ENCODE measurements at regions not wholly inside any gene's neighbourhood (a gene's known extent, or its start where the extent isn't known, plus 50 kb on each side); places are given as distances from the start of the nearest gene placed in this dataset.
"Not testable (repeated sequence)": the region's sequence is repeated elsewhere in the genome, so short reads cannot be mapped to it uniquely, and the experiment has no call there.

DNA sequence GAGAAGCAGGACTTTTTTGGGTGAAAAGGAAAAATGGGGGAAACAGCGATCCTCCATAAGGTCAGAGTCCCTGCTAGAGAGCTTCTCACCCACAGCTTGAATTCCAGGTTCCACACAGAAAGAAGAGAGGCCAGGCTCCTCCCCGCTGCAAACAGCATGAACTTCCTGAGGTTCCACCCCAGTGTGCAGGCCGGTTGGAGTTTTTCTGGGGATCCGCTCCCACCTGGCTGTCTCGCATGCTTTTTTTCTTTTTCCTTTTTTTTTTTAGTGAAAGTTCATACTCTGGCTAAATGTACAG, 595.1 kb upstream of the ZP4 start:
- FAIRE-seq (no peak), DNase-seq (ENCODE audit: insufficient read length, low spot score) (no peak)

DNA sequence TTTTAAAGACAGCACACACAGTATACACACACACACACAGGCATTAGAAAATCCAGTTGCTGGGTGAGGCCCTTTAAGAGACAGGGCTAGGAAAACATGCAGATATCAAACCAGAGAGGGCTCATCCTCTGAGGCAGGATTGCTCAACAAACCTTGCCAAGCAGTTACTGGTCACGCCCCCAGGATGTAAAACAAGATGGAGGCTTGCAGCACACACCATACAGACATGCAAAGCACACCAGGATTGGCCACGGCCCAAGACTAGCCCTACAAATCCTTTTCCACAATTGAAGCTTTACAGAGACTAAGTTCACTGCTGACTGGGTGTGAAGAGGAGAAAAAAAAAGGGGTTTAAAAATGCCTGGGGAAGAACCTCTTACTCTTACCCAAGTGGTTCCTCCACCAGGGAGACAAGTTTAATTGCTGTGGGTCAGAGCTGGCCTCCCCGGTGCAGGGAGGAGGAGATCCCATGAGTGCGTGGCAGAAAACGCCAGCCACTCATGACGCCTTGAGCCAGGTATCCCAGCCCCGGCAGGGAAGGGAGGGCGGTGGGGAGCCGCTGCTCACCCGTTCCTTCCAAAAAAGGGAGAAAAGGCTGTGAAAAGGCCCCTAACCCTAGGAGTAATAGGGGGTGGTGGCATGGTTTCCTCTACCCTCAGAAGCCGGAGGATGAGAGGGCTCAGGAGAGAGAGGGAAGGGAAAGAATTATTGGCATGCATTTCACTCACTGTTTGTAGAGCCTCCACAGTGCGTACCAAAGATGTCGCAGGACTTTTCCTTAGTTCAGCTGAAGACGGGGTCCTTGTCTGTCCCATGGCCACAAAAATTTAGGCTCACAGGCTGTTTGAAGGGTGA, 594.6 kb upstream of the ZP4 start:
- FAIRE-seq = no peak
- no peak for DNase-seq (ENCODE audit: insufficient read length, low spot score)

DNA sequence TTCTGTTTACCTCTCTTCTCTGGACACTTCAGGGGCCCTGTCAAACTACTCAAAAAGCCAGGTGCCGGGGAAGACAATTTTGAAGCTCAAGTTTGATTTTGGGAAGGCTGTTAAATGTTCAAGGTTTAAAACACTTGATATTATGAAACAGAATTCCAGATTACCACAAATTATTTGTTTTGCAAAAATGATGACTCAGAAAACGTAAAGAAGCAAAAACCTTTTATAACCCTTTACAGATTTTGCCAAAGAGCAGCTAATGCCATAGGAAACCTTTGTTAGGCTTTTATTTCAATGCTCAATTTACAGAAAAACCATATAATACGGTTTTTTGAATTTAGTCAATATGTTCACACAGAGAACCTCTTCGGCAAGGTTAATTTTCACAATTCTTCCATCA, 593.4 kb upstream of the ZP4 start:
- no peak for FAIRE-seq

GRCh38 chr1:238476841-238477240, 586.1 kb upstream of the ZP4 start:
- DNase-seq (ENCODE audit: insufficient read length, low spot score) (no peak), FAIRE-seq (no peak)

More for the DNA sequence above, 593.4 kb upstream of the ZP4 start:
- DNase-seq (ENCODE audit: insufficient read length, low spot score) = no peak

DNA sequence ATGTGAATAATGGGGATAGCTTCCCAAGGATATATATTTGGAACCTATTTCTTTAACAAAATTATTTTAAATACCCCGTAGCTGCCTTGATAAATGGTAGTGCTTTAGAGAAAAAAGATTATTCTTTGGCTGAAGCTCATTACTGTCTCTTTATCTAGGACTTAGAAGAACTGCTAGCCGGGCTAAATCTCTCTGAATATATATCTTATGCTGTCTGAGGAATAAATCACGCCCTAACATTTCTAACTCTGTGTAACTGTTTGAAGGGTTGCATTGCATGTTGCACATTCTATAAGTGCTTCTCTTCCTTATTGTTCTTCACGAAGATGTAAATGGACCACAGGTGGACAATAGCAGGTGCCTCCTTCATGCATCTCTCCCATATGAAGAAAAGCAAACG, 585.0 kb upstream of the ZP4 start:
- no peak for FAIRE-seq
- DNase-seq (ENCODE audit: insufficient read length, low spot score) = no peak

DNA sequence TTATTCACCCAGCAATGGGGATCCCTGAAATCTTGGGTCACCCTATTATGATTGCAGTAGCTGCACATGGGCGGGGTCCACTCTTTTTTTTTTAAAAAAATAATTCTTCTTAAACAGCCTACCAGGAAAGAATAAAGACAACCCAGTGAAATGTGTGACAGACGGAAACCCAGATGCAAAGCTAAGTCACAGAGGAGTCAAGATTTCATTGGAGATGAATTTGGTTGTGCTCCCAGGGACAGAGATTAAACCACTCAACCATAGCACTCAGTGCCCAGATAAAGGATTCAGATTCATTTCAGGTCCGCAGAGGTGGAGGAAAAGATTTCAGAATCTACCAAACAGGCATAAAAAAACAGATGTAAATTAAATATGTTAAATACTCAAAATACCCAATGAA, 583.5 kb upstream of the ZP4 start:
- FAIRE-seq (no peak), DNase-seq (ENCODE audit: insufficient read length, low spot score) (no peak)

- FAIRE-seq (no peak), DNase-seq (ENCODE audit: insufficient read length, low spot score) (no peak)
These were observed 578.5 kb upstream of the ZP4 start for GRCh38 chr1:238469146-238469631.

DNA sequence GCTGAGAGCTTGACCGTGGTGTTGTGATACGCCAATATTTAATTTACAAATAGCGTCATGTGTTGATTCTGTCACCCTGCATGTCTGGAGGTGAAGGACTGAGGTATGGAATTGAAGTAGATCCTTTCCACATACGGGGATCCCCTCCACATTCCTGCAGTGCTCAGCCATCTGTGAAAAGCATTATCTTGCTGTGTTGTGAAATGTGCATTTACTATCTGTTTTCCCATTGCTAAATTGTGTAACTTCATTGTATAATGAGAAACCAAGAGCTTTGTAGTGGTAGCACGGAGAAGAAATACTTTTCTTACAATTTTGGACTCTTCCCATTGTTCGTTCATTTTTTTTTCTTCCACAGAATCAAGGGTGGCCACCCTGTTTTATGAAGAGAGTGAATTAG, 577.3 kb upstream of the ZP4 start:
- DNase-seq (ENCODE audit: insufficient read length, low spot score) = no peak
- FAIRE-seq = no peak

- no peak for FAIRE-seq
These were observed 575.7 kb upstream of the ZP4 start for GRCh38 chr1:238466459-238466858.

DNA sequence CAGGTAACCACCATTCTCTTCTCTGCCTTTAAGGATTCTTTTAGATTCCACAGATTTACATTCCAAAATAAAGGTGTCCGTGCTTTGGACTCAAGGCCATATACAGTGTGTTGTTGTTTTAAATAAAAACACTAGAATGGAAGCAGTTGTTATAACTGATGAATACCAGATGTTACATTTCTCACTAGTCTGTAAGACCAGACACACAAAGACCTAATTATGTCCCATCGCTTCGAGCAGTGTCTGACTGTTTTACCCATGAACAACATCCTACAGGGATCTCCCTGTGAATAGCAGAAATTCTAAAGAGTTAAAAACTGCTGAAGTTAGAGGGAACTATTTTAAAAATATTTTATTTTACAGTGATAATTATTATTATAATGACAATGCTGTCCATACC, 574.7 kb upstream of the ZP4 start:
- FAIRE-seq (no peak), DNase-seq (ENCODE audit: insufficient read length, low spot score) (no peak)

More at GRCh38 chr1:238466459-238466858, 575.7 kb upstream of the ZP4 start:
- DNase-seq (ENCODE audit: insufficient read length, low spot score) = no peak

DNA sequence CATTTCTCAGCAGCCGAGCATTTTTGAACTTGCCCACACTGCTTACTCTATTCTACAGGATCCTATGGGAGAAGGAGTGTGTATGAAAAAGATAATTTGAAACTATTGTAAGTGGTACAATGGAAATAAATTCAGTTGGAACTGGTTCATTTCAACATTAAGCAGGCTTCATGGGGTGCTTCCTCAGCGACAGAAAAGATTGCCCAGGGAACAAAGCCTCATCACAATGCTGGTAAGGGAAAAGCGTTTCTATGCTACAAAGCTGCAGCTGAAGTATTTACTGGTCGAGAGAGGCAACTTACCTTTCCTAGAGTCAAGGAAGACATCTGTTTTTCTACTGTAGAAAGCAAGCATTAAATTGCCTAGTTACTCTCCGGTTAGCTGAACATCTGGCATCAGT, 568.2 kb upstream of the ZP4 start:
- FAIRE-seq (no peak), DNase-seq (ENCODE audit: insufficient read length, low spot score) (no peak)

- FAIRE-seq (no peak), DNase-seq (ENCODE audit: insufficient read length, low spot score) (no peak)
These were observed 566.9 kb upstream of the ZP4 start for GRCh38 chr1:238457610-238458009.

DNA sequence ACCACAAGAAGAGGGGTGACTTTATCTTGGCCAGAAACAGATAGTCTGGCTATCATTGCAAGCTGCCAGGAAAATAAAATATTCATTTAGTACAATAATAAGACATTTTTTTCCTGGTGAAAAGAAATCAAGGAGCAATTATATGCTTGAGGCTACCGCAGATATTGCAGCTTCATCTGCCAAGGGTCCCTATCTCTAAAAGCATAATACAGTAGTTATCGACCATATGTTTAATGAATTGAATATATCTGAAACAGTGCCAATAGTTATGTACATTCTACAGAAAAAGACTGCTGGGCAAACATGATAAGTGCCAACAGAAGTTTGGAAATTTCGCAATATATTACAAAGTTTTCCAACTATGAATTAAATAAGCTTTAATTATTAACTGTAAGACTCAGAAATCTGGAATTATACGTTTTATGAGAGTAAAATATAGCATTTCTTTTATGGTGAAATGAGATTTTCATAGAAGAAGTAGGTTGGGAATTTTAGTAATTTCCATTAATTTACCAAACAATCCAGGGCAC, 561.1 kb upstream of the ZP4 start:
- FAIRE-seq = no peak
- DNase-seq (ENCODE audit: insufficient read length, low spot score) = no peak

DNA sequence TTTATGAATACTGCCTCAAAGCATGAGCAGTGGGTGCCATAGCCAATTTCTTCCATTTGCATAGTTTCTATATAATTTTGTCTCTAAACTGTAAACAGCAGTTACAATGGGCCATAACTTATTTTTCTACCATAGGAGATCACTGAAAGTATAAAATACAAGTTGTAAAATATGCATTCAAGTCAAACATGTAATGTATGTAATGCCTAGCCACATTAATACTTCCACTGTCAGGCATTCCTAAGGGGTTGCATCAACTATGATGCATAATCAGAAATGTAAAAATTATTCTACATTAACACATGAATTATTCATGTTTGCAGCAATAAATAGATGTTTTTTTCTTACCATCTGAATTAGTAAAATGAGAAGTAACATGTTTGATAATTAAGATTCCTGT, 560.3 kb upstream of the ZP4 start:
- DNase-seq (ENCODE audit: insufficient read length, low spot score) = no peak
- no peak for FAIRE-seq

GRCh38 chr1:238443687-238444086, 553.0 kb upstream of the ZP4 start:
- no peak for DNase-seq (ENCODE audit: insufficient read length, low spot score)
- FAIRE-seq = no peak

GRCh38 chr1:238439511-238439910, 548.8 kb upstream of the ZP4 start:
- FAIRE-seq (no peak), DNase-seq (ENCODE audit: insufficient read length, low spot score) (no peak)

GRCh38 chr1:238438311-238439270, 547.9 kb upstream of the ZP4 start:
- FAIRE-seq = peak; percentile 51
- DNase-seq (ENCODE audit: insufficient read length, low spot score) = no peak

GRCh38 chr1:238429703-238430102, 539.0 kb upstream of the ZP4 start:
- not testable (repeated sequence) for DNase-seq (ENCODE audit: insufficient read length, low spot score)

GRCh38 chr1:238419209-238419608, 528.5 kb upstream of the ZP4 start:
- DNase-seq (ENCODE audit: insufficient read length, low spot score) = no peak
- FAIRE-seq = no peak

More at GRCh38 chr1:238429703-238430102, 539.0 kb upstream of the ZP4 start:
- FAIRE-seq = not testable (repeated sequence)

- FAIRE-seq = no peak
- no peak for DNase-seq (ENCODE audit: insufficient read length, low spot score)
These were observed 519.2 kb upstream of the ZP4 start for GRCh38 chr1:238409932-238410331.

- no peak for DNase-seq (ENCODE audit: insufficient read length, low spot score)
- no peak for FAIRE-seq
These were observed 518.6 kb upstream of the ZP4 start for GRCh38 chr1:238409191-238409850.
